Type B pancreatic cell (in vitro differentiated cells): ENCODE measurements at regions not wholly inside any gene's neighbourhood (a gene's known extent, or its start where the extent isn't known, plus 50 kb on each side); places are given as distances from the start of the nearest gene placed in this dataset.

ENCODE experiments used
- DNase-seq: peaks from one replicate; pipeline ENCODE4 v3.0.0; 2021; ENCODE audit warnings: mixed read lengths; ENCODE audit not compliant: unreplicated experiment; ENCODE audit errors: extremely low spot score
- H3K27ac Mint-ChIP-seq: 2 replicates; pipeline ENCODE4 v1.8.0; 2021; ENCODE audit warnings: mild to moderate bottlenecking, mixed read lengths
- H3K27me3 Mint-ChIP-seq: 2 replicates; pipeline ENCODE4 v1.8.0; 2021; ENCODE audit warnings: mixed read lengths
- H3K36me3 Mint-ChIP-seq: 2 replicates; pipeline ENCODE4 v1.8.0; 2021; ENCODE audit warnings: mixed read lengths
- H3K4me1 Mint-ChIP-seq: one replicate; pipeline ENCODE4 v1.8.0; 2021; ENCODE audit warnings: mixed read lengths; ENCODE audit not compliant: unreplicated experiment
- H3K4me3 Mint-ChIP-seq: 2 replicates; pipeline ENCODE4 v1.8.0; 2021; ENCODE audit warnings: mild to moderate bottlenecking, mixed read lengths
- H3K9me3 Mint-ChIP-seq: 2 replicates; pipeline ENCODE4 v1.8.0; 2021; ENCODE audit warnings: mixed read lengths
- TF ChIP-seq, protein P1 (sequence below): fragments of 200-600 bp; sonication (generic); conservative IDR thresholded peaks from 2 replicates; pipeline ENCODE4 v1.5.0; 2021; ENCODE audit warnings: antibody characterized with exemption, mild to moderate bottlenecking

DNA sequence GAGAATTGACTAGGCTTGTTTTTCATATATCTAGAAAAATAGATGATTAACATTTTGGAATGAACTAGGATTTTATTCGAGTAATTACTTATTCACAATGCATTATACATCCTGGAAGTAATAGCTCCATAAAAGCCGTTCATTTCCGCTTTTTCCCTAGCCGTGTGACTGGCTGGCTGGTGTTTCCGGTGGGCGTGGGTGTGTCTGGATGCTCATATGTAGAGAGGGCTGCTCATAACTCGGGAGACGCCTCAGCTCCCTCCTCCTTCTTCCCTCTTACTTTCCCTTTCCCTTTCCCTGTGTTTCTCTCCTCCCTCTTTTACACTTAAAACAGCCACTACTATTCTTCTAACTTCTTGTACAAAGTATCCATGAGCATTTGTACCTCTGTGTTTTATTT is 187.7 kb upstream of the VSTM2A start:
- Mint-ChIP-seq H3K4me3 (no peak overlapping the region), H3K4me1 (no peaks in the 10 kb centered on the region), H3K27me3 (no peaks in the 10 kb centered on the region), H3K36me3 (no peaks in the 10 kb centered on the region), H3K27ac (no peak overlapping the region), H3K9me3 (no peaks in the 10 kb centered on the region)
- TF ChIP-seq, protein P1, sequence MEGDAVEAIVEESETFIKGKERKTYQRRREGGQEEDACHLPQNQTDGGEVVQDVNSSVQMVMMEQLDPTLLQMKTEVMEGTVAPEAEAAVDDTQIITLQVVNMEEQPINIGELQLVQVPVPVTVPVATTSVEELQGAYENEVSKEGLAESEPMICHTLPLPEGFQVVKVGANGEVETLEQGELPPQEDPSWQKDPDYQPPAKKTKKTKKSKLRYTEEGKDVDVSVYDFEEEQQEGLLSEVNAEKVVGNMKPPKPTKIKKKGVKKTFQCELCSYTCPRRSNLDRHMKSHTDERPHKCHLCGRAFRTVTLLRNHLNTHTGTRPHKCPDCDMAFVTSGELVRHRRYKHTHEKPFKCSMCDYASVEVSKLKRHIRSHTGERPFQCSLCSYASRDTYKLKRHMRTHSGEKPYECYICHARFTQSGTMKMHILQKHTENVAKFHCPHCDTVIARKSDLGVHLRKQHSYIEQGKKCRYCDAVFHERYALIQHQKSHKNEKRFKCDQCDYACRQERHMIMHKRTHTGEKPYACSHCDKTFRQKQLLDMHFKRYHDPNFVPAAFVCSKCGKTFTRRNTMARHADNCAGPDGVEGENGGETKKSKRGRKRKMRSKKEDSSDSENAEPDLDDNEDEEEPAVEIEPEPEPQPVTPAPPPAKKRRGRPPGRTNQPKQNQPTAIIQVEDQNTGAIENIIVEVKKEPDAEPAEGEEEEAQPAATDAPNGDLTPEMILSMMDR, result no peak
- DNase-seq, result no peak

DNA sequence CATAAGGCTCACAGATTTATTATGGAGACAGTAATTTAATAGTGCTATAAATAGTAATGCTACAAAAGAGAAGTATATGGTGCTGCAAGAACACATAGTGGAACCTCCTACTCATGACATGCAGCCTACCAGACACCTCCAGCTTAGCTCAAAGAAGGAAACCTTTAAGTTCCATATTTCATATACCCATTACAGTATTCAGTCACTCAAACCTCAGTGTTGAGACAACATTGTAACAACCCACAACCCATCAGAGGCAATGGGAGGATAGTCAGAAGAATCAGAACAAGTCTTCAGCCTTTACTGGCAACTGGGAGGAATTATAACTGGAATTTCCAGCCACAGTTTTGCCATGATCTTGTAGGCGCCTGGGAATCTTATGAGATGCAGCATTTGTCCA is 186.3 kb upstream of the VSTM2A start:
- H3K27ac Mint-ChIP-seq, result no peak overlapping the region
- no peaks in the 10 kb centered on the region for H3K36me3 Mint-ChIP-seq
- no peak overlapping the region for H3K4me3 Mint-ChIP-seq
- H3K27me3 Mint-ChIP-seq, result no peaks in the 10 kb centered on the region
- TF ChIP-seq, protein P1, result no peak
- no peak for DNase-seq
- no peaks in the 10 kb centered on the region for H3K4me1 Mint-ChIP-seq
- H3K9me3 Mint-ChIP-seq, result no peaks in the 10 kb centered on the region

DNA sequence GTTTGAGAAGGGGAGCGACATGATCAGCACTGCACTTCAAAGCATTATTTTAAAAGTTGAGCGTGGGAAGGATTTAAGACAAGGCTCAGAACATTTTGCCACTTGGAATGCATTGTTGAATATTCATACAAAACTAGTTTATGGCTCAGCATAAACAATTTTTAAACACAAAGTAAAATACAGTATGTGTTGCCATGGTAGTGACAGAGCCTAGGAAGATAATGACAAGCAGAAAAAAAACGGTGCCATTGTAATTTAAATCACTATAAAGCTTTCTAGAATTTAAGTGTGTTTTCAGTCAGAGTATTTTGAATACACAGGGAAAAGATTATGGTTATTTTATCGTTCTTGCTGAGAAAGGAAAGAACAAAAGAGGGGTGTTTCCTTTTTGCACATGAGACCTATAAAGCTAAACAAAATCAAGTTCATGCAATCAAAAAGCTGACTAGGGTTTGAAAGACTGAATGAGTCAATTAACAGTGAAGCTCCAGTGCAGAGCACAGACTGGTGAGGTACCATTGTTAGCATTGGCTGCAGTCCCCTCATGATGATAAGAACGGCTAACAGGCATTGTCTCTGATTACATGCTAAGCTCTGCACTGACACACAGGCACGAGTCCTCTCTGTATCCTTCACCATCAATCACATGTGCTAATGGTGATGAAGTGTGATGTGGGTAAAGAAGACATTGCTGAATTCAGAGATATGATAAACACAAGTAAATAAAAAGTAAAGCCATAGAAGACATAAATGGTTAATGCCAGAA is 181.9 kb upstream of the VSTM2A start:
- no peak overlapping the region for H3K27ac Mint-ChIP-seq
- DNase-seq, result no peak
- TF ChIP-seq, protein P1, result no peak
- H3K27me3 Mint-ChIP-seq, result no peaks in the 10 kb centered on the region
- no peaks in the 10 kb centered on the region for H3K9me3 Mint-ChIP-seq
- no peaks in the 10 kb centered on the region for H3K4me1 Mint-ChIP-seq
- no peaks in the 10 kb centered on the region for H3K36me3 Mint-ChIP-seq
- H3K4me3 Mint-ChIP-seq, result no peak overlapping the region

DNA sequence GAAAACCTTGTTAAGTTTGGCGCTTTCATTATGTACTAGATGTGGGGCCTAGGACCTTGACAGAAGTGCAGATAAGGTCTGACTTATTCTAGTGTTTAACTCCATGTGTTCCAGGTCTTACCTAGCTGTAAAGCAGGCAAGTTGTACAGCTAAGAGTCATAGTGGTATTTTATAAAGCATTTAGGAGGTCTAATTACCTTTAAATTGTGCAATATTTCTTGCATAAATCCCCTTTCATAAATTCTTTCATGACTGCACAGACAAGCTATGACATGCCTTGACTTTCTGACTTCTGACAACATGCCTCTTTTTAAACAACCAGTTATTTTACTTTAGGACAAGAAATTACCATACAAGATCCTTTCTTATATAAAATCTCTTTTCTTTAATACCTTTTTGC is 151.6 kb upstream of the VSTM2A start:
- no peaks in the 10 kb centered on the region for H3K27me3 Mint-ChIP-seq
- H3K9me3 Mint-ChIP-seq, result no peaks in the 10 kb centered on the region
- no peak overlapping the region for H3K27ac Mint-ChIP-seq
- H3K36me3 Mint-ChIP-seq, result no peaks in the 10 kb centered on the region
- DNase-seq, result no peak
- TF ChIP-seq, protein P1, result no peak
- no peaks in the 10 kb centered on the region for H3K4me1 Mint-ChIP-seq
- no peak overlapping the region for H3K4me3 Mint-ChIP-seq

GRCh38 chr7:54392935-54393334 is 149.2 kb upstream of the VSTM2A start:
- Mint-ChIP-seq H3K27ac (no peak overlapping the region), H3K27me3 (no peaks in the 10 kb centered on the region), H3K4me3 (no peak overlapping the region), H3K36me3 (no peaks in the 10 kb centered on the region), H3K4me1 (no peaks in the 10 kb centered on the region), H3K9me3 (no peaks in the 10 kb centered on the region)
- DNase-seq, result no peak
- TF ChIP-seq, protein P1, result no peak
